Loucy (cell line): ENCODE measurements at regions not wholly inside any gene's neighbourhood (a gene's known extent, or its start where the extent isn't known, plus 50 kb on each side); places are given as distances from the start of the nearest gene placed in this dataset.
"Not testable (repeated sequence)": the region's sequence is repeated elsewhere in the genome, so short reads cannot be mapped to it uniquely, and the experiment has no call there.

ENCODE experiments used
- H2AFZ ChIP-seq: fragments of 200-600 bp; sonication (generic); 2 replicates; pipeline ENCODE4 v1.6.0; 2016; ENCODE audit warnings: antibody characterized with exemption, mild to moderate bottlenecking, low read length, moderate library complexity
- H3F3A ChIP-seq: fragments of 200-600 bp; 2 replicates; pipeline ENCODE4 v1.6.0; 2016; ENCODE audit warnings: antibody characterized with exemption, low read depth, mild to moderate bottlenecking
- H3K27me3 ChIP-seq: fragments of 200-600 bp; sonication (generic); 2 replicates; pipeline ENCODE4 v1.6.1; 2014; ENCODE audit warnings: low read length, mild to moderate bottlenecking; ENCODE audit not compliant: insufficient read depth, poor library complexity, severe bottlenecking
- H3K36me3 ChIP-seq: fragments of 200-600 bp; sonication (generic); 2 replicates; pipeline ENCODE4 v1.6.1; 2016; ENCODE audit warnings: low read length; ENCODE audit not compliant: insufficient read depth
- H3K4me1 ChIP-seq: fragments of 200-600 bp; sonication (generic); 2 replicates; pipeline ENCODE4 v1.5.1; 2014; ENCODE audit warnings: low read length, mild to moderate bottlenecking; ENCODE audit not compliant: insufficient read depth, poor library complexity, severe bottlenecking
- H3K4me2 ChIP-seq: fragments of 200-600 bp; sonication (generic); 2 replicates; pipeline ENCODE4 v1.6.0; 2014; ENCODE audit warnings: antibody characterized with exemption, low read length, low read depth, mild to moderate bottlenecking; ENCODE audit not compliant: poor library complexity, severe bottlenecking
- H3K4me3 ChIP-seq: fragments of 200-600 bp; sonication (generic); 2 replicates; pipeline ENCODE4 v1.5.1; 2014; ENCODE audit warnings: low read length, mild to moderate bottlenecking, mixed read lengths; ENCODE audit not compliant: poor library complexity, severe bottlenecking
- H3K79me2 ChIP-seq: fragments of 200-600 bp; sonication (generic); 2 replicates; pipeline ENCODE4 v1.6.1; 2014; ENCODE audit warnings: low read length; ENCODE audit not compliant: insufficient read depth
- H3K9ac ChIP-seq: fragments of 200-600 bp; sonication (generic); 2 replicates; pipeline ENCODE4 v1.6.0; 2014; ENCODE audit warnings: mild to moderate bottlenecking, low read depth, low read length, moderate library complexity; ENCODE audit not compliant: poor library complexity, severe bottlenecking
- H3K9me2 ChIP-seq: fragments of 200-600 bp; sonication (generic); replicated peaks from 2 replicates; pipeline ENCODE4 v1.6.1; 2016; ENCODE audit warnings: low read depth, low read length, mixed read lengths
- H3K9me3 ChIP-seq: fragments of 200-600 bp; sonication (generic); 2 replicates; pipeline ENCODE4 v1.6.1; 2014; ENCODE audit warnings: mild to moderate bottlenecking, antibody characterized with exemption, low read length, low read depth; ENCODE audit not compliant: insufficient read depth
- H4K20me1 ChIP-seq: fragments of 200-600 bp; sonication (generic); 2 replicates; pipeline ENCODE4 v1.6.0; 2014; ENCODE audit warnings: antibody characterized with exemption, low read length, mild to moderate bottlenecking; ENCODE audit not compliant: insufficient read depth, poor library complexity, severe bottlenecking
- CTCF ChIP-seq: fragments of 200-600 bp; sonication (generic); conservative IDR thresholded peaks from 2 replicates; pipeline ENCODE4 v1.5.1; 2014; ENCODE audit warnings: mild to moderate bottlenecking, antibody characterized with exemption, low read length
- EZH2phosphoT487 ChIP-seq: fragments of 200-600 bp; IDR thresholded peaks from 2 replicates; pipeline ENCODE4 v1.6.1; 2018; ENCODE audit warnings: antibody characterized with exemption, mild to moderate bottlenecking, moderate library complexity, borderline replicate concordance

DNA sequence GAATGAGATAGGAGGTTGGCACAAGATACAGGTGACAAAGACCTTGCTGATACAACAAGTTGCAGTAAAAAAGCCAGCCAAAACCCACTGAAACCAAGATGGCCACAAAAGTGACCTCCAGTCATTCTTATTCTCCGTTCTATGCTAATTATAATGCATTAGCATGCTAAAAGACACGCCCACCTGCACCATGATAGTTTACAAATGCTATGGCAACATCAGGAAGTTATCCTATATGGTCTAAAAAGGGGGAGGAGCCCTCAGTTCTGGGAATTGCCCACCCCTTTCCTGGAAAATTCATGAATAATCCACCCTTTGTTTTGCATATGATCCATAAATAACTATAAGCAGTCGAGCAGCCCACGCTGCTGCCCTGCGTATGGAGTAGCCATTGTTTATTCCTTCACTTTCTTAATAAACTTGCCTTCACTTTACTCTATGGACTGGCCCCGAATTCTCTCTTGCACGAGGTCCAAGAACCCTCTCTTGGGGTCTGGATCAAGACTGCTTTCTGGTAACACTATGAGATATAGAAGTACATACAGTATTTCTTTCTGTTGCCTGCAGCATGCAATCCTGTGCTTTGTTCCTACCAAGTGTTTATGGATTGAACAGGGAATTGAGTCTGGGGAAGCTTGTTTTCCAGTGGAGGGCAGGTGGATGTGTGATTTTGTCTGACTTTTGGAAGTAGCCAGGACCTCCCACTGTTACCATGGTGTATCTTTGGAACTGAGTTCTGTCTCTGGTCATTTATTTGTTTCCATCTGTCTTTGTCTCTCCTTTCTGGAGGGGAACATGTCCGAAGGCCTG is 72.0 kb upstream of the TGM3 start:
- TF ChIP-seq CTCF (no peak), EZH2phosphoT487 (no peak)
- no peaks in the 10 kb centered on the region for H3K9me2 ChIP-seq
- H3F3A ChIP-seq = no peaks in the 10 kb centered on the region
- no peaks in the 10 kb centered on the region for H3K79me2 ChIP-seq
- no peaks in the 10 kb centered on the region for H3K27me3 ChIP-seq
- no peaks in the 10 kb centered on the region for H3K9me3 ChIP-seq
- no peak overlapping the region for H3K4me3 ChIP-seq
- H2AFZ ChIP-seq = no peak overlapping the region
- no peaks in the 10 kb centered on the region for H4K20me1 ChIP-seq
- no peak overlapping the region for H3K9ac ChIP-seq
- no peak overlapping the region for H3K4me2 ChIP-seq
- no peaks in the 10 kb centered on the region for H3K4me1 ChIP-seq
- no peaks in the 10 kb centered on the region for H3K36me3 ChIP-seq

GRCh38 chr20:2224368-2224639 is 71.5 kb upstream of the TGM3 start:
- H3K9me2 ChIP-seq = no peaks in the 10 kb centered on the region
- no peaks in the 10 kb centered on the region for H3F3A ChIP-seq

DNA sequence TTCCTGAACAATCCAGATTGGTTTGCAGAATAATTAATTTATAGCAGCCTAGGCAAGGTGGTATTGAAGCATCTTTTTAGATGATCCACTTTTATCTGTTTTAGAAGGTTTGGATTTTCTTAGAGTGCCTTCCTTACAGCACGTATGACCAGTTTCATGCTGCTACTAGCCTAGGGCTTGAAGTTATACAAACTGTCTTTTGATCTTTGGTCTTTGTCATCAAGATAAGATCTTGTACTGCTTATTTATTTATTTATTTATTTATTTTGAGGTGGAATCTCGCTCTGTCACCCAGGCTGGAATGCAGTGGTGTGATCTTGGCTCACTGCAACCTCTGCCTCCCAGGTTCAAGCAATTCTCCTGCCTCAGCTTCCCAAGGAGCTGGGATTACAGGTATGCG is 68.5 kb upstream of the TGM3 start:
- not testable (repeated sequence) for H3K9me3 ChIP-seq, H3K9ac ChIP-seq, H3K4me2 ChIP-seq, H2AFZ ChIP-seq, H3F3A ChIP-seq, H3K4me1 ChIP-seq, H3K4me3 ChIP-seq, H3K9me2 ChIP-seq, H4K20me1 ChIP-seq, H3K79me2 ChIP-seq, H3K27me3 ChIP-seq, H3K36me3 ChIP-seq

More at GRCh38 chr20:2224368-2224639, 71.5 kb upstream of the TGM3 start:
- Histone ChIP-seq H3K9me3 (no peaks in the 10 kb centered on the region), H3K36me3 (no peaks in the 10 kb centered on the region), H4K20me1 (no peaks in the 10 kb centered on the region), H3K4me3 (no peak overlapping the region), H3K27me3 (no peaks in the 10 kb centered on the region), H2AFZ (no peak overlapping the region), H3K79me2 (no peaks in the 10 kb centered on the region), H3K4me2 (no peak overlapping the region), H3K4me1 (no peaks in the 10 kb centered on the region), H3K9ac (no peak overlapping the region)
- no peak for TF ChIP-seq EZH2phosphoT487
- TF ChIP-seq CTCF = no peak

- Histone ChIP-seq H3K4me3 (no peak overlapping the region), H3K9me2 (no peaks in the 10 kb centered on the region), H3K79me2 (no peaks in the 10 kb centered on the region), H3K9ac (no peak overlapping the region), H3K4me2 (no peak overlapping the region), H3K4me1 (no peaks in the 10 kb centered on the region), H4K20me1 (no peaks in the 10 kb centered on the region), H2AFZ (no peak overlapping the region), H3K27me3 (no peaks in the 10 kb centered on the region), H3K36me3 (no peaks in the 10 kb centered on the region), H3K9me3 (no peaks in the 10 kb centered on the region), H3F3A (no peaks in the 10 kb centered on the region)
- TF ChIP-seq EZH2phosphoT487 (no peak), CTCF (no peak)
Measured at GRCh38 chr20:2227861-2228260, 67.9 kb upstream of the TGM3 start.
